Duodenal mucosa (tissue), 2 donors: ENCODE measurements at regions not wholly inside any gene's neighbourhood (a gene's known extent, or its start where the extent isn't known, plus 50 kb on each side); places are given as distances from the start of the nearest gene placed in this dataset.
"Not testable (repeated sequence)": the region's sequence is repeated elsewhere in the genome, so short reads cannot be mapped to it uniquely, and the experiment has no call there.

Experiments
- H3K27ac ChIP-seq: one replicate; pipeline ENCODE4 v1.7.0; 2013; ENCODE audit warnings: low read depth, low read length
- H3K27me3 ChIP-seq, 2 donors: one replicate each; pipeline ENCODE4 v1.7.0; 2013; ENCODE audit warnings: low read length in 2 of 2, control low read depth in 1 of 2; ENCODE audit not compliant: insufficient read depth in 2 of 2, control insufficient read depth in 1 of 2
- H3K36me3 ChIP-seq, 2 donors: one replicate each; pipeline ENCODE4 v1.7.0; 2013; ENCODE audit warnings: low read length in 2 of 2, control low read depth in 1 of 2; ENCODE audit not compliant: insufficient read depth in 2 of 2, control insufficient read depth in 1 of 2
- H3K4me1 ChIP-seq, 2 donors: one replicate each; pipeline ENCODE4 v1.7.0; 2013; ENCODE audit warnings: low read length in 2 of 2, control low read depth in 1 of 2; ENCODE audit not compliant: insufficient read depth in 2 of 2, control insufficient read depth in 1 of 2
- H3K4me3 ChIP-seq, 2 donors: one replicate each; pipeline ENCODE4 v1.7.0; 2013; ENCODE audit warnings: low read length in 2 of 2, low read depth in 1 of 2
- H3K9ac ChIP-seq, 2 donors: one replicate each; pipeline ENCODE4 v1.7.0; 2013; ENCODE audit warnings: low read length in 2 of 2, low read depth in 1 of 2
- H3K9me3 ChIP-seq, 2 donors: one replicate each; pipeline ENCODE4 v1.7.0; 2013; ENCODE audit warnings: low read length in 2 of 2, control low read depth in 1 of 2; ENCODE audit not compliant: control insufficient read depth in 1 of 2

- Histone ChIP-seq H3K4me3 (no peak overlapping the region), H3K36me3 (no peaks in the 10 kb centered on the region), H3K9ac (no peak overlapping the region), H3K4me1 (no peaks in the 10 kb centered on the region), H3K9me3 (peaks cover 3 to 7% of the 10 kb centered on the region in 2 donors), H3K27me3 (no peaks in the 10 kb centered on the region), H3K27ac (no peak overlapping the region)
Observed at GRCh38 chr4:57740625-57741190, 630.5 kb upstream of the IGFBP7 start.

GRCh38 chr4:57736781-57737180 lies 626.6 kb upstream of the IGFBP7 start:
- H3K27me3 ChIP-seq, result no peaks in the 10 kb centered on the region
- H3K9me3 ChIP-seq, result no peaks in the 10 kb centered on the region

GRCh38 chr4:57734104-57734670 lies 624.0 kb upstream of the IGFBP7 start:
- Histone ChIP-seq H3K27ac (no peak overlapping the region), H3K4me1 (no peaks in the 10 kb centered on the region), H3K4me3 (no peak overlapping the region), H3K27me3 (no peaks in the 10 kb centered on the region), H3K9me3 (no peaks in the 10 kb centered on the region), H3K9ac (no peak overlapping the region), H3K36me3 (no peaks in the 10 kb centered on the region)

More at GRCh38 chr4:57736781-57737180, 626.6 kb upstream of the IGFBP7 start:
- Histone ChIP-seq H3K27ac (no peak overlapping the region), H3K9ac (no peak overlapping the region), H3K36me3 (no peaks in the 10 kb centered on the region), H3K4me1 (no peaks in the 10 kb centered on the region), H3K4me3 (no peak overlapping the region)

- not testable (repeated sequence) for H3K4me3 ChIP-seq, H3K4me1 ChIP-seq, H3K27ac ChIP-seq, H3K9ac ChIP-seq, H3K9me3 ChIP-seq, H3K36me3 ChIP-seq, H3K27me3 ChIP-seq
Observed at GRCh38 chr4:57729775-57730570, 619.8 kb upstream of the IGFBP7 start.

- Histone ChIP-seq H3K27me3 (no peaks in the 10 kb centered on the region), H3K27ac (no peak overlapping the region), H3K4me1 (no peaks in the 10 kb centered on the region), H3K36me3 (no peaks in the 10 kb centered on the region), H3K4me3 (no peak overlapping the region), H3K9me3 (no peaks in the 10 kb centered on the region), H3K9ac (no peak overlapping the region)
Observed at GRCh38 chr4:57726154-57726553, 616.0 kb upstream of the IGFBP7 start.

GRCh38 chr4:57719456-57719855 lies 609.3 kb upstream of the IGFBP7 start:
- H3K9ac ChIP-seq, result no peak overlapping the region
- H3K27ac ChIP-seq, result no peak overlapping the region
- no peaks in the 10 kb centered on the region for H3K4me1 ChIP-seq
- H3K36me3 ChIP-seq, result no peaks in the 10 kb centered on the region
- H3K4me3 ChIP-seq, result no peak overlapping the region
- H3K27me3 ChIP-seq, result no peaks in the 10 kb centered on the region
- no peaks in the 10 kb centered on the region for H3K9me3 ChIP-seq

- not testable (repeated sequence) for H3K4me3 ChIP-seq, H3K9me3 ChIP-seq, H3K27ac ChIP-seq, H3K9ac ChIP-seq, H3K27me3 ChIP-seq, H3K36me3 ChIP-seq, H3K4me1 ChIP-seq
Observed at GRCh38 chr4:57714313-57714712, 604.1 kb upstream of the IGFBP7 start.

GRCh38 chr4:57710053-57710452 lies 599.9 kb upstream of the IGFBP7 start:
- Histone ChIP-seq H3K4me3 (no peak overlapping the region), H3K4me1 (no peaks in the 10 kb centered on the region), H3K27me3 (no peaks in the 10 kb centered on the region), H3K36me3 (no peaks in the 10 kb centered on the region), H3K9ac (no peak overlapping the region), H3K9me3 (peaks cover 0 to 3% of the 10 kb centered on the region in 2 donors), H3K27ac (no peak overlapping the region)

- Histone ChIP-seq H3K9me3 (no peaks in the 10 kb centered on the region), H3K4me3 (no peak overlapping the region), H3K27me3 (no peaks in the 10 kb centered on the region), H3K4me1 (no peaks in the 10 kb centered on the region), H3K9ac (no peak overlapping the region), H3K27ac (no peak overlapping the region), H3K36me3 (no peaks in the 10 kb centered on the region)
Observed at GRCh38 chr4:57691370-57691769, 581.2 kb upstream of the IGFBP7 start.

- Histone ChIP-seq H3K36me3 (no peaks in the 10 kb centered on the region), H3K27ac (no peak overlapping the region), H3K9me3 (no peaks in the 10 kb centered on the region), H3K9ac (no peak overlapping the region), H3K4me3 (no peak overlapping the region), H3K27me3 (no peaks in the 10 kb centered on the region), H3K4me1 (no peaks in the 10 kb centered on the region)
Observed at GRCh38 chr4:57689693-57690205, 579.6 kb upstream of the IGFBP7 start.
